B cell (primary cell): ENCODE measurements at regions not wholly inside any gene's neighbourhood (a gene's known extent, or its start where the extent isn't known, plus 50 kb on each side); places are given as distances from the start of the nearest gene placed in this dataset.

Source experiments
- EZH2 ChIP-seq: IDR thresholded peaks from 2 replicates; pipeline ENCODE4 v1.6.1; 2012; ENCODE audit warnings: borderline replicate concordance, low read depth, mild to moderate bottlenecking, moderate library complexity, low read length; ENCODE audit not compliant: insufficient read depth, poor library complexity, severe bottlenecking
- TF ChIP-seq, protein P1 (sequence below): fragments of 200-600 bp; IDR thresholded peaks from one replicate; pipeline ENCODE4 v1.8.0; 2022; ENCODE audit warnings: antibody characterized with exemption, mild to moderate bottlenecking

DNA sequence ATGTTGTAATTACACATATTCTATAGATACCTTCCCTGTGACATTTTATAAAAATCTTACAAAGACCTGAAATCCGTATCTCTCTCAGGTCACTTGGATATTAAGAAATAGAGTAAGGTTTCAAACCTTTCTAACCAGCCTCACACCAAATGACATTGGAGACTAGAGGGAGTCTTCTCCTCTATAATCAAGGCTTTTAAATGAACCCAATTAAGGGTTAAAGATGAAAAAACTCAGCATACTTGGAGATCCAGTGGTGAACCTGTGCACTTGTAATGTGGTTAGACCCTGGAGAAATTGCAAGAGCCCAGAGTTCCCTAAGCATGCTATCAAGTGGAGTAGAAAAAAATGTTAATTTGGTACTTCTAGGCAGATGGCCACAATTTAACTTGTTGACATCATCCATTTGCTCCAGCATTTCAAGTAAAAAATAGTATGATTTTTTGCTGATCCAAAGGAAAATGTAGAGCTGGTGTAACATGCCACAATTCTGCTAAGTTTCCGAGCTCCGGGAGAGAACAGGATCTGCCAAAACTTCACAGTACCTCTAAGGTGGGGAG is 554.1 kb upstream of the MIR17HG start:
- TF ChIP-seq, protein P1, sequence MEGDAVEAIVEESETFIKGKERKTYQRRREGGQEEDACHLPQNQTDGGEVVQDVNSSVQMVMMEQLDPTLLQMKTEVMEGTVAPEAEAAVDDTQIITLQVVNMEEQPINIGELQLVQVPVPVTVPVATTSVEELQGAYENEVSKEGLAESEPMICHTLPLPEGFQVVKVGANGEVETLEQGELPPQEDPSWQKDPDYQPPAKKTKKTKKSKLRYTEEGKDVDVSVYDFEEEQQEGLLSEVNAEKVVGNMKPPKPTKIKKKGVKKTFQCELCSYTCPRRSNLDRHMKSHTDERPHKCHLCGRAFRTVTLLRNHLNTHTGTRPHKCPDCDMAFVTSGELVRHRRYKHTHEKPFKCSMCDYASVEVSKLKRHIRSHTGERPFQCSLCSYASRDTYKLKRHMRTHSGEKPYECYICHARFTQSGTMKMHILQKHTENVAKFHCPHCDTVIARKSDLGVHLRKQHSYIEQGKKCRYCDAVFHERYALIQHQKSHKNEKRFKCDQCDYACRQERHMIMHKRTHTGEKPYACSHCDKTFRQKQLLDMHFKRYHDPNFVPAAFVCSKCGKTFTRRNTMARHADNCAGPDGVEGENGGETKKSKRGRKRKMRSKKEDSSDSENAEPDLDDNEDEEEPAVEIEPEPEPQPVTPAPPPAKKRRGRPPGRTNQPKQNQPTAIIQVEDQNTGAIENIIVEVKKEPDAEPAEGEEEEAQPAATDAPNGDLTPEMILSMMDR: no peak
- TF ChIP-seq EZH2: no peak
